ENCODE measurements at regions not wholly inside any gene's neighbourhood (a gene's known extent, or its start where the extent isn't known, plus 50 kb on each side); places are given as distances from the start of the nearest gene placed in this dataset.

DNA sequence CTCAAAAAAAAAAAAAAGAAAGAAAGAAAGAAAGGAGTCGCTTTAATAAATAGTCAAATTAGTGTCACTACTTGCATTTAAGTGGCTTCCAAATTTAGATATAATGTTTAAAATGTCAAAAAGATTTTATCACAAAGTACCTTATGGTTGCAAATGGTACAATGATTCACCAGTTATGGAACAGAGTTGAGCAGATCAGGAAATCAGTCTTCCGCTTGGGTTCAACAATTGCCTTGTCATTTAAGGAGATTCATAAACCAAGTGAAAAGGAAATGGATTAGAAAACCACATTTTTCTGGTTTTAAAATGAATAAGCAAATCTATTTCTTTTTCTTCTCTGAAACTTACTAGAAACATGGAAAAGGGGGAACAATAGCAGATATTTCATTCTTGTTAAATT, 94.8 kb upstream of the PTPRT start:
- Mint-ChIP-seq H3K4me3 (no peak overlapping the region), H3K9me3 (peaks cover 42% of the 10 kb centered on the region), H3K27me3 (ENCODE audit: low read depth) (no peaks in the 10 kb centered on the region; the same call in 1 of the 2 replicates), H3K4me1 (peaks cover 5% of the 10 kb centered on the region), H3K27ac (no peak overlapping the region), H3K36me3 (peaks cover 14% of the 10 kb centered on the region)
- ChIA-PET CTCF (no interaction called here), POLR2A (no interaction called here)
- TF ChIP-seq PRRX2 (CRISPR knock-in tag; IDR thresholded peaks at IDR 0.05), result no peak
- TF ChIP-seq STAT6 (CRISPR knock-in tag; conservative IDR thresholded peaks at IDR 0.05; ENCODE audit: low read depth), result no peak
- TF ChIP-seq, protein P1, sequence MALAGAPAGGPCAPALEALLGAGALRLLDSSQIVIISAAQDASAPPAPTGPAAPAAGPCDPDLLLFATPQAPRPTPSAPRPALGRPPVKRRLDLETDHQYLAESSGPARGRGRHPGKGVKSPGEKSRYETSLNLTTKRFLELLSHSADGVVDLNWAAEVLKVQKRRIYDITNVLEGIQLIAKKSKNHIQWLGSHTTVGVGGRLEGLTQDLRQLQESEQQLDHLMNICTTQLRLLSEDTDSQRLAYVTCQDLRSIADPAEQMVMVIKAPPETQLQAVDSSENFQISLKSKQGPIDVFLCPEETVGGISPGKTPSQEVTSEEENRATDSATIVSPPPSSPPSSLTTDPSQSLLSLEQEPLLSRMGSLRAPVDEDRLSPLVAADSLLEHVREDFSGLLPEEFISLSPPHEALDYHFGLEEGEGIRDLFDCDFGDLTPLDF (CRISPR knock-in tag; IDR thresholded peaks at IDR 0.05), result no peak
- no peak for TF ChIP-seq ZNF232 (CRISPR knock-in tag; IDR thresholded peaks at IDR 0.05)
- TF ChIP-seq SMAD4 (CRISPR knock-in tag; IDR thresholded peaks at IDR 0.05), result no peak
- TF ChIP-seq, protein P2, sequence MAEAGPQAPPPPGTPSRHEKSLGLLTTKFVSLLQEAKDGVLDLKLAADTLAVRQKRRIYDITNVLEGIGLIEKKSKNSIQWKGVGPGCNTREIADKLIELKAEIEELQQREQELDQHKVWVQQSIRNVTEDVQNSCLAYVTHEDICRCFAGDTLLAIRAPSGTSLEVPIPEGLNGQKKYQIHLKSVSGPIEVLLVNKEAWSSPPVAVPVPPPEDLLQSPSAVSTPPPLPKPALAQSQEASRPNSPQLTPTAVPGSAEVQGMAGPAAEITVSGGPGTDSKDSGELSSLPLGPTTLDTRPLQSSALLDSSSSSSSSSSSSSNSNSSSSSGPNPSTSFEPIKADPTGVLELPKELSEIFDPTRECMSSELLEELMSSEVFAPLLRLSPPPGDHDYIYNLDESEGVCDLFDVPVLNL (CRISPR knock-in tag; IDR thresholded peaks at IDR 0.05; ENCODE audit: borderline replicate concordance, low read depth), result no peak
- TF ChIP-seq ZBTB43 (CRISPR knock-in tag; IDR thresholded peaks at IDR 0.05), result no peak
- TF ChIP-seq ERG (CRISPR knock-in tag; IDR thresholded peaks at IDR 0.05), result no peak
- no peak for TF ChIP-seq ELF4 (CRISPR knock-in tag; IDR thresholded peaks at IDR 0.05; ENCODE audit: low read depth)
- TF ChIP-seq ZNF263 (CRISPR knock-in tag; IDR thresholded peaks at IDR 0.05; ENCODE audit: low read depth), result no peak
- TF ChIP-seq, protein P3, sequence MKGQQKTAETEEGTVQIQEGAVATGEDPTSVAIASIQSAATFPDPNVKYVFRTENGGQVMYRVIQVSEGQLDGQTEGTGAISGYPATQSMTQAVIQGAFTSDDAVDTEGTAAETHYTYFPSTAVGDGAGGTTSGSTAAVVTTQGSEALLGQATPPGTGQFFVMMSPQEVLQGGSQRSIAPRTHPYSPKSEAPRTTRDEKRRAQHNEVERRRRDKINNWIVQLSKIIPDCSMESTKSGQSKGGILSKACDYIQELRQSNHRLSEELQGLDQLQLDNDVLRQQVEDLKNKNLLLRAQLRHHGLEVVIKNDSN (CRISPR knock-in tag; IDR thresholded peaks at IDR 0.05), result no peak
- TF ChIP-seq PREB (CRISPR knock-in tag; IDR thresholded peaks at IDR 0.05; ENCODE audit: borderline replicate concordance), result no peak
- no peak for TF ChIP-seq TCF7 (CRISPR knock-in tag; IDR thresholded peaks at IDR 0.05; ENCODE audit: low read depth)
- no peak for TF ChIP-seq MLX (CRISPR knock-in tag; IDR thresholded peaks at IDR 0.05)
- TF ChIP-seq ZNF281 (CRISPR knock-in tag; IDR thresholded peaks at IDR 0.05), result no peak
- ATAC-seq (no peak), DNase-seq (ENCODE audit: low spot score) (no peak)

Measured in WTC11 (cell line).